ENCODE measurements at regions not wholly inside any gene's neighbourhood (a gene's known extent, or its start where the extent isn't known, plus 50 kb on each side); places are given as distances from the start of the nearest gene placed in this dataset.

DNA sequence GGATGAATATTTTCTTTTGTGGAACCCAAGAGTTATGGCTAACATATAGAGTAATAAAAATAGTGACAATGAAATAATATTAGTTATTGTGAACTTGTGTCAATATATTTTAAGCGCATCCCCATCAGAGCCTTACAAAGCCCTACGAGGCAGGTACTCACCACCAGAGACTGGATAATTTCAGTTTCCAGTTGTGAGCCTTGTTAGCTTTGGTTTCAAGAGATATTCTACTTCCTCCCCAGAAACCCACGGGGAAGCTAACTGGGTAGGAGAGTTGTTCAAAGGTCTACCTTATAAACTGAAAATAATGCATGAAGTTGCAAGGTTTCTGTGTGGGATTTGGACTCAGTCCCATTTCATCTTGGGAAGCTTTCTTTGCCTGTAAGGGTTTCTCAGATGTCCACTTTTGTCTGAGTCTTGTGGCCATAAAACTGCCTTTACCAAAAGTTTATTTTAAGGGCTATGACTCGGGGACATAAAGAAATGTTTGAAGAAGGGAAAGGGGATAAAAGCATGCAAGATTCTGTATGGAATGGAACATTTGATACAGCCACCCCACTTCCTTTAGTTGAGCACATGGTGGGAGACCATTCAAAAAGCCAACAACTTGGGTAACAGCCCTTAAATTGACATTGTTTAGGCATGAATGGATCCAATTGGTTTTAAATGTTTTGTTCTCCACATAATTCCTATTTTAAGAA lies 57.4 kb upstream of the ANKRD55 start:
- no peak for DNase-seq (ENCODE audit: low read depth in 2 of 2)
- no peak for TF ChIP-seq CTCF (IDR thresholded peaks at IDR 0.05; ENCODE audit: low read depth, low read length)
- H3K4me3 ChIP-seq (replicated peaks in 1 of 2; ENCODE audit: low read depth in 2 of 2, low read length in 2 of 2): no peak overlapping the region

- no peak for DNase-seq (ENCODE audit: low read depth in 2 of 2)
- TF ChIP-seq CTCF (IDR thresholded peaks at IDR 0.05; ENCODE audit: low read depth, low read length): no peak
Measured at GRCh38 chr5:56289602-56289987, 56.5 kb upstream of the ANKRD55 start.

GRCh38 chr5:56288873-56289601 lies 55.9 kb upstream of the ANKRD55 start:
- no peak overlapping the region for H3K4me3 ChIP-seq (replicated peaks in 1 of 2; ENCODE audit: low read depth in 2 of 2, low read length in 2 of 2)
- DNase-seq (ENCODE audit: low read depth in 2 of 2): no peak
- no peak for TF ChIP-seq CTCF (IDR thresholded peaks at IDR 0.05; ENCODE audit: low read depth, low read length)

More at GRCh38 chr5:56289602-56289987, 56.5 kb upstream of the ANKRD55 start:
- no peak overlapping the region for H3K4me3 ChIP-seq (replicated peaks in 1 of 2; ENCODE audit: low read depth in 2 of 2, low read length in 2 of 2)

- H3K4me3 ChIP-seq (replicated peaks in 1 of 2; ENCODE audit: low read depth in 2 of 2, low read length in 2 of 2): no peak overlapping the region
- TF ChIP-seq CTCF (IDR thresholded peaks at IDR 0.05; ENCODE audit: low read depth, low read length): no peak
- peak in 1 of 2 donors; percentile 32 for DNase-seq (ENCODE audit: low read depth in 2 of 2)
Measured at GRCh38 chr5:56286015-56286884, 53.1 kb upstream of the ANKRD55 start.

- H3K4me3 ChIP-seq (replicated peaks in 1 of 2; ENCODE audit: low read depth in 2 of 2, low read length in 2 of 2): no peak overlapping the region
- DNase-seq (ENCODE audit: low read depth in 2 of 2): no peak
- TF ChIP-seq CTCF (IDR thresholded peaks at IDR 0.05; ENCODE audit: low read depth, low read length): no peak
Measured at GRCh38 chr5:56282951-56283350, 49.8 kb upstream of the ANKRD55 start.
